ENCODE measurements at regions not wholly inside any gene's neighbourhood (a gene's known extent, or its start where the extent isn't known, plus 50 kb on each side); places are given as distances from the start of the nearest gene placed in this dataset.

GRCh38 chr12:34298176-34298970 is 276.1 kb downstream of the ALG10 start:
- ATAC-seq (no peak), DNase-seq (no peak)
- Histone ChIP-seq H3K9me3 (peaks cover 0 to 31% (median 0%) of the 10 kb centered on the region in 3 donors), H3K4me1 (no peaks in the 10 kb centered on the region), H3K36me3 (replicated peaks in 1 of 2; ENCODE audit: insufficient read depth in 1 of 2, low read depth in 2 of 2) (no peaks in the 10 kb centered on the region), H3K27me3 (no peaks in the 10 kb centered on the region), H3K27ac (no peak overlapping the region), H3K4me3 (no peak overlapping the region)
- intact Hi-C loops (cut with DNase I): no loop called here
- TF ChIP-seq, protein P1, sequence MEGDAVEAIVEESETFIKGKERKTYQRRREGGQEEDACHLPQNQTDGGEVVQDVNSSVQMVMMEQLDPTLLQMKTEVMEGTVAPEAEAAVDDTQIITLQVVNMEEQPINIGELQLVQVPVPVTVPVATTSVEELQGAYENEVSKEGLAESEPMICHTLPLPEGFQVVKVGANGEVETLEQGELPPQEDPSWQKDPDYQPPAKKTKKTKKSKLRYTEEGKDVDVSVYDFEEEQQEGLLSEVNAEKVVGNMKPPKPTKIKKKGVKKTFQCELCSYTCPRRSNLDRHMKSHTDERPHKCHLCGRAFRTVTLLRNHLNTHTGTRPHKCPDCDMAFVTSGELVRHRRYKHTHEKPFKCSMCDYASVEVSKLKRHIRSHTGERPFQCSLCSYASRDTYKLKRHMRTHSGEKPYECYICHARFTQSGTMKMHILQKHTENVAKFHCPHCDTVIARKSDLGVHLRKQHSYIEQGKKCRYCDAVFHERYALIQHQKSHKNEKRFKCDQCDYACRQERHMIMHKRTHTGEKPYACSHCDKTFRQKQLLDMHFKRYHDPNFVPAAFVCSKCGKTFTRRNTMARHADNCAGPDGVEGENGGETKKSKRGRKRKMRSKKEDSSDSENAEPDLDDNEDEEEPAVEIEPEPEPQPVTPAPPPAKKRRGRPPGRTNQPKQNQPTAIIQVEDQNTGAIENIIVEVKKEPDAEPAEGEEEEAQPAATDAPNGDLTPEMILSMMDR (IDR thresholded peaks at IDR 0.05): no peak
- TF ChIP-seq POLR2A (IDR thresholded peaks at IDR 0.05): no peak
- 52 to 68% methylated on average over 27 to 28 of the region's 28 CpGs for WGBS, 2 donors

DNA sequence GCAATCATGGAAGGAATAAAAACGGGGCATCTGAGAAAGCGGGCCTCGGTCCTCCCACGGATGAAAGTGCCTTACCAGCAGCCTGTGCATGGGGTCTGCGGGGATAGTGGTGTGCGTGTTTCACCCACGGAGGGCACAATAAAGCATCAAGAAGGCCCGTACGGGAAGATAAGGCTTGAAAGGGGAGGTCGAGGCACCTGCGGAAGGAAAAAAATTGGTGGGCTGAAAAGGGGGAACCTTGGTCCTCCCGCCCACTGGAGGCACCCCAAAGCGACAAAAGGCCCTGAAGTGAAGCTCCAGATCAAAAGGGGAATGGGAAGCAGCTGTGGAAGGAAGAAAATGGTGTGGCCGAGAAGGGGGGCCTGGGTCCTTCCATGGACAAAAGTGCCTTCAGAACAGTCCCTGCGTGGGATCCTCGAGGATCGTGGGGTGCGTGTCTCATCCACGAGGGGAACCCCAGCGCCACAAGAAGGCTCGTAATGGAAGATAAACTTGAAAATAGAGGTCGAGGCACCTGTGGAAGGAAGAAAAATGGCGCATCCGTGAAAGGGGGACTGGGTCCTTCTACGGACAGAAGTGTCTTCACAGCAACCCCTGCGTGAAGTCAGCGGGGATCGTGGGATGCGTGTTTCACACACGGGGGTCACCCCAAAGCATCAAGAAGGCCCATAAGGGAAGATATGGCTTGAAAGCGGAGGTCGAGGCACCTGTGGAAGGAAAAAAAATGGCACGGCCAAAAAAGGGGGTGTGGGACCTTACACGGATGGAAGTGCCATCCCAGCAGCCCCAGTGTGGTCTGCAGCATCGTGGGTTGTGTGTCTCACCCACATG is 276.9 kb downstream of the ALG10 start:
- Histone ChIP-seq H3K27me3 (no peaks in the 10 kb centered on the region), H3K9me3 (peaks cover 0 to 36% (median 0%) of the 10 kb centered on the region in 3 donors), H3K36me3 (replicated peaks in 1 of 2; ENCODE audit: insufficient read depth in 1 of 2, low read depth in 2 of 2) (no peaks in the 10 kb centered on the region), H3K4me3 (no peak overlapping the region), H3K4me1 (no peaks in the 10 kb centered on the region), H3K27ac (no peak overlapping the region)
- no peak for TF ChIP-seq POLR2A (IDR thresholded peaks at IDR 0.05)
- TF ChIP-seq, protein P1 (IDR thresholded peaks at IDR 0.05): no peak
- ATAC-seq (no peak), DNase-seq (no peak)
- intact Hi-C loops (cut with DNase I): no loop called here
- 55 to 68% methylated on average over 35 of the region's 35 CpGs for WGBS, 2 donors

GRCh38 chr12:34299802-34300193 is 277.5 kb downstream of the ALG10 start:
- no peak for DNase-seq
- Histone ChIP-seq H3K27ac (no peak overlapping the region), H3K27me3 (no peaks in the 10 kb centered on the region), H3K36me3 (replicated peaks in 1 of 2; ENCODE audit: insufficient read depth in 1 of 2, low read depth in 2 of 2) (no peaks in the 10 kb centered on the region), H3K9me3 (peaks cover 0 to 42% (median 0%) of the 10 kb centered on the region in 3 donors), H3K4me1 (no peaks in the 10 kb centered on the region), H3K4me3 (no peak overlapping the region)
- 47 to 61% methylated on average over 15 to 16 of the region's 16 CpGs for WGBS, 2 donors
- no peak for ATAC-seq
- intact Hi-C loops (cut with DNase I): no loop called here
- TF ChIP-seq, protein P1 (IDR thresholded peaks at IDR 0.05): no peak
- TF ChIP-seq POLR2A (IDR thresholded peaks at IDR 0.05): no peak

GRCh38 chr12:34300376-34301250 is 278.3 kb downstream of the ALG10 start:
- WGBS, 2 donors: 70 to 75% methylated on average over 33 of the region's 34 CpGs
- DNase-seq: no peak
- Histone ChIP-seq H3K27me3 (no peaks in the 10 kb centered on the region), H3K4me3 (no peak overlapping the region), H3K27ac (no peak overlapping the region), H3K9me3 (peaks cover 0 to 42% (median 0%) of the 10 kb centered on the region in 3 donors), H3K36me3 (replicated peaks in 1 of 2; ENCODE audit: insufficient read depth in 1 of 2, low read depth in 2 of 2) (no peaks in the 10 kb centered on the region), H3K4me1 (no peaks in the 10 kb centered on the region)
- no peak for ATAC-seq
- TF ChIP-seq POLR2A (IDR thresholded peaks at IDR 0.05): no peak
- intact Hi-C loops (cut with DNase I): no loop called here

Data from body of pancreas (tissue), 4 donors.